CD4-positive, alpha-beta T cell treated with Interleukin-15 for 4 hours (primary cell): ENCODE measurements at regions not wholly inside any gene's neighbourhood (a gene's known extent, or its start where the extent isn't known, plus 50 kb on each side); places are given as distances from the start of the nearest gene placed in this dataset.

Experiments
- DNase-seq: peaks from one replicate; pipeline ENCODE4 v3.0.0-alpha.2; 2020; ENCODE audit warnings: low spot score

DNA sequence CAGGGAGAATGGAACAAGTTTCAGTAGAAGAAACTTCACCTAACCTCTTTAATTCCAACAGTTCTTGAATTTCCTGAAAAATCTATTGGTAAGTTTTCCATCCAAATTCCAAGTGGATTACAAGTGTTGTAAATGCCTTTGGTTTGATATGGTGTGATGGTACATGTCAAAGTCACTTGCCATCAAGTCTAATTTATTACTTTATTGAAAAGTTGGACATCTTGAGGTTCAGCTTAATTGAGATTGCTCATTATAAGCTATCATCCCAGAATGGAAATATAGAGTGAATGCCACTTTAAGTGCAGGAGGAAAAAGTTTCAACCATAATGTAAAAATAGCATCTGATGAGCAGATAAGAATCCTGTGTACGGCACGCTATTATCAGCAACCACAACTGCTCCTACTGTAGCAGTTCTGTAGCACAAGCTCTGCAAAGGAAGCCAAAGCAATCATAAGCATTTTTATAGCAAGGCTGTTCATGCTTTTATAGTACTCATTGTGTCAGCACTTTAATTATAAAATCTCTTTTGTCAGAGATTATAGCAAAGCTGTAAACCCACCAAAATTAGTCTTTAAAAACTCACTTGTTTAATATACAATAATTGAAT, 991.8 kb upstream of the PHF14 start:
- no peak for DNase-seq

DNA sequence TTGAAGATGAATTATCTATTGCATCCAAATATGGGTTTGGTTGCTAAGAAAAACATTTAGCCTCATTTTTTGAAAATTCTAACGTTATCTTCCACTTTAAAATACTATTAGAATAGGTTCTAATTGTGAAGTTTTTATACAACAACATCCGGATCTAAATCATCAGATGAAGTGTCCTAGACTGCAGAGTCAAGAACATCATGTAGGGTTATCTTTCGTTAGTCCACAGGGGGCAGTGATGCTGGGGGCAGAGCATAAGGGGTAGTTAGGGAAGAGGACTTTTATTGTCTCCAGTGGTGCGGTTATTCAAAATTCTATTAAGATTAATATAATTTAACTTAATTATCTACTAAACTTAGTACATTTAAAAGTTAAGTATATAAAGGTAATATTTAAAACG, 990.6 kb upstream of the PHF14 start:
- DNase-seq, result no peak

DNA sequence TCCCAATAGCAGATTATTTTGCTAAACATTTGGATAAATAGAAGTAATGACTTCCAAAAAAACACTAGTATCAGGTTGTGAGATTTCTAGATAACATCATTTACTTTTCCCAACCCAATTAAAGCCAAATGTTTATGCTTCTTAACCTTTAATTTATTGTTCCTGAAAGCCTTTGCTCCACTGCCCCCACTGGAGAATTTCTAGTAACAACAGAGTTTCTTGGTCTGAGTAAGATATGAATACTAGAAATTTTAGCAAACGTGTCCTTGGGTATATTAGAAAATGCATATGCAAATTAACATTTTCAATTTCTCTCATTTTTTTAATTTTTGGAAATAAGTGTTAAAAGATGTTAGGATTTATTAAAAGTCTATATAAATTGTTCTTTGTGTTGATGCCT, 958.0 kb upstream of the PHF14 start:
- DNase-seq, result no peak

GRCh38 chr7:10022480-10022879, 951.2 kb upstream of the PHF14 start:
- no peak for DNase-seq

GRCh38 chr7:10022957-10023356, 950.7 kb upstream of the PHF14 start:
- DNase-seq, result no peak

GRCh38 chr7:10034843-10035556, 938.7 kb upstream of the PHF14 start:
- DNase-seq, result no peak

- DNase-seq, result no peak
Observed at GRCh38 chr7:10036693-10037092, 937.0 kb upstream of the PHF14 start.

GRCh38 chr7:10038351-10038750, 935.3 kb upstream of the PHF14 start:
- no peak for DNase-seq

DNA sequence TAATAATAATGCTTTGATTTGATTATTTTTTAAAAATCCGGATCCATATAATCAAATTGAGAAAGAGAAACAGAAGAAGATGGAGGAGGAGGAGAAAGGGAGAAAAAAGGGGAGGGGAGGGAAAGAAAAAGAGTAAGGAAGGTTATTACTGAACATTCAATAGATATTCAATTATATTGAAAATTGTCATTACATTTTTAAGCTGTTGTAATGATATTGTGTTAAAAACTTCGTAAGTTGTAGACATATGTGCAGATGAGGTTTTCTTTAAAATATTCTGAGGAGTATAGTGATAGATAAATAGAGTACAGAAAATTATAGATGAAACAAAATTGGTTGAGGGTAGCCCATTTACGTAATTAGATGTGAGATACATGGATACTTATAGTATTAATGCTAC, 933.0 kb upstream of the PHF14 start:
- DNase-seq, result no peak

GRCh38 chr7:10070899-10071298, 902.8 kb upstream of the PHF14 start:
- no peak for DNase-seq

- no peak for DNase-seq
Observed at GRCh38 chr7:10075866-10076265, 897.8 kb upstream of the PHF14 start.

- DNase-seq, result no peak
Observed at GRCh38 chr7:10076660-10077300, 896.9 kb upstream of the PHF14 start.

- no peak for DNase-seq
Observed at GRCh38 chr7:10079572-10079971, 894.1 kb upstream of the PHF14 start.

GRCh38 chr7:10082896-10083295, 890.8 kb upstream of the PHF14 start:
- DNase-seq, result no peak

DNA sequence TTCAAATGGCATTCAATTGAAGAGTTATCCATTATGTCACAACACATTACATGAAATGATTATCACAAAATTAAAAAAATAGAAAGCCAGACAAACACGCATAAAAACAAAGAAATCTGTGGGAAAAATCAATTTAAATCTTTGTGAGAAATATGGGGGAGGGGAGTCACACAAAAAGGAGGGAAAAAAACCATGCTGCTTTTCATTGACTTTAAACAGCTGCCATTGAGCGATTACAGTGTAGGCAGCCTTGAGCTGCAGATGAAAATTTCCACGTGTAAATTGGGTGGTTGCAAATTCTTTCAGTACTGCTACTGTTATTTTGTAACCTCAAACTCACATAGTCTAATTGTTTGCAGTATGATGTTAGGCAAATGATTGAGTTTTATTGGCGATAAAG, 889.9 kb upstream of the PHF14 start:
- no peak for DNase-seq

DNA sequence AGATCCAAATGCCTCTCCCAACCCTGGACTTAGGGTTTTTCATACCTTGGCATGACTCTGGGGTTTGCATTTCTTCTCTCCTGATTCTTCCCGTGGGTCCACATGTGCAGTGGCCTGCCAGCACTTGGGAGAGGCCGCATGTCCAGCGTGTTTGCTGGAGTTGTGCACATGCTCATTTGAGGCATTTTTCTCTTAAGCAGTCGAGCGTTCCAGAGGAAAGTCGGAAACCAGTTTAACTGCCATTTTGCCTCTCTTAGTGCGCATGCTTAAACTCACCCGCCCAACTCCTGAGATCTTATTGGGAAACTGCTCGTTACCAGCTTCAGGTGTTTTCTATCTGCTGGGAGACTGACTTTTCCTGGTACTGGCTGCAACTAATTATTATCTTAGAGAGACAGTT, 888.4 kb upstream of the PHF14 start:
- no peak for DNase-seq

DNA sequence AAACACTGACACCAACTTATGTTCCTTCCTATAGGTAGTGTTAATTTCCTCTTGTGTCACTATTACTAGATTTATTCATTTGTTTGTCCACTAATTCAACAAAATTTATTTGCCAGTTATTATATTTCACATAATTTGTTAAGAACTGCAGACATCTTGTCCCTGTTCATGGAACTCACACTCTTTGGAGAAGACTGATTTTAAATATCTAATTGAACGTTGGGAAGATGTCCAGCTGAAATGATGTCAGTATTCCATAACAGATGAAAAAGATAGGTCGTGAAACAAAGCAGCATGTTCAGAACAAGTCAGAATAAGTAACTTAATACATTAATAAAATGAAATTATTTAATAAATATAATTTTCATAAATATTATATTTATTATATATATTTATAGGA, 873.1 kb upstream of the PHF14 start:
- DNase-seq, result no peak

DNA sequence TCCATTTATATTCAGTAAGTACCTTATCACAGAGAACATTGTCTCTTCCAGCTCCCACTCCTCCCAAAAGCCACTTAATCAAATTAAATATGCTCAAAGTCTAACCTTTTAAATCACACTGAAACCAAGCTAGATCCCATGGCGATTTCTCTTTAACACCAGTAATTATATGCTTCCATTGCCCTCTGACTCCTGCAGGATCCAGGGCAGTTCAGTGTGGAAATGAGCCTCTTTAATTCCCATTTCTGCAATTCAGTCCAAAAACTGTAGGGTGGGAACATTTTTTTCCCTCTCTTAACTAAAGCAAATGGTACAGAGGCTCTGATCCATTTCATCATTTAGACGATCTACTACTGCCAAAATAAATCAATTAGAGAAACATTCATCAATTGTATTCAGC, 872.3 kb upstream of the PHF14 start:
- DNase-seq, result no peak

DNA sequence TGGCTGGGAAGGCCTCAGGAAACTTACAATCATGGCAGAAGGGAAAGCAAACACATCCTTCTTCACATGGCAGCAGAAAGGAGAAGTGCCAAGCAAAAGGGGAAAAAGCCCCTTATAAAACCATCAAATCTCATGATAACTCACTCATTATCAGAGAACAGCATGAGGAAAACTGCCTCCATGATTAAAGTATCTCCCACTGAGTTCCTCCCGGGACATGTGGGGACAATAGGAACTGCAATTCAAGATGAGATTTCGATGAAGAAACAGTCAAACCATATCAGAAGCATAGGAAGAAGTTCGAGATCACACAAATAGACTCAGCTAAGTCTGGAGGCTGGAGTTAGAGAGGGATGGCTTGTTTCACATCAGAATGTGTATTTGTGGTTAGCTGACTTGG, 869.4 kb upstream of the PHF14 start:
- DNase-seq, result no peak

DNA sequence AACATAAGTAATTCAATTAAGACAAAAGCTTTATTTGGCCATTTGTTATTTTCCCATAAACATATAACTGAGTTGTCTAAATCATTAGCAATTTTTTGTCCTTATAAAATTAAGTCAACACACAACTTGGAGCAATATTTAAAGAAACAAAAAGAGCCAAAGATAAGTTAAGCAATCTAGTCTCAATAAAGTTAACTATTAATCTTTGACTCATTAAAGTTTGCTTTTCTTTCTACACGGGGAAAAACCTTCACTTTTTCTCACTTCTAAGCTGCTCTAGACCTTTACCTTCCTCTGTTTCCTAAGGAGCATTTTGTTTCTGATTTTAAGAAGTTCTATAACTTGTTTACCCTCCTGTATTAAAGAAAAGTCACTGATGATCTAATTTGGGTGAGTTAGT, 867.1 kb upstream of the PHF14 start:
- no peak for DNase-seq

- no peak for DNase-seq
Observed at GRCh38 chr7:10116511-10116910, 857.2 kb upstream of the PHF14 start.

GRCh38 chr7:10117815-10118214, 855.9 kb upstream of the PHF14 start:
- DNase-seq, result no peak

- no peak for DNase-seq
Observed at GRCh38 chr7:10120936-10121335, 852.7 kb upstream of the PHF14 start.

- no peak for DNase-seq
Observed at GRCh38 chr7:10121631-10122030, 852.0 kb upstream of the PHF14 start.
